GM21717 (cell line): ENCODE measurements at regions not wholly inside any gene's neighbourhood (a gene's known extent, or its start where the extent isn't known, plus 50 kb on each side); places are given as distances from the start of the nearest gene placed in this dataset.

ENCODE experiments used
- ATAC-seq: cut with Tn5 transposase; IDR thresholded peaks from one replicate; pipeline ENCODE4 v1.9.1; 2021; ENCODE audit warnings: mild to moderate bottlenecking, moderate library complexity; ENCODE audit not compliant: unreplicated experiment

DNA sequence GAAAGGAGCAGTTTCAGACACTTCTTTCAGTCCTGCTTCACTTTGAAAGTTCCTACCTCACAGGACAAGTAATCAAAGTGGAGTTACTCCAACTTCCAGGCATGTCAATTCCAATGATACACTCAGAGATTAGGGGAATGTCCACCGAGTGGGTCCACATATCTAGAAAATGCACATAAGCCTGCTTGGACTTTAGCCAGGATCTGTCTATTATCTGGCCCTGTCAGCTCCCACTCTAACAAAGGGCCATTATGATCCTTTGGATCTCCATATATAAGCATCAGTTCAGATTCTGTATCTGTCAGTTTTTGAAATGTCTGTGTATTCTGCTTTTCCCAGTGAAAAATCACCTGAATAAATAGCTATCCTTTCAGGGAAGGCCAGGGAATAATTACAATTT is 112.9 kb upstream of the ATXN7L3B start:
- no peak for ATAC-seq

- no peak for ATAC-seq
Measured at GRCh38 chr12:74426091-74426490, 111.5 kb upstream of the ATXN7L3B start.

DNA sequence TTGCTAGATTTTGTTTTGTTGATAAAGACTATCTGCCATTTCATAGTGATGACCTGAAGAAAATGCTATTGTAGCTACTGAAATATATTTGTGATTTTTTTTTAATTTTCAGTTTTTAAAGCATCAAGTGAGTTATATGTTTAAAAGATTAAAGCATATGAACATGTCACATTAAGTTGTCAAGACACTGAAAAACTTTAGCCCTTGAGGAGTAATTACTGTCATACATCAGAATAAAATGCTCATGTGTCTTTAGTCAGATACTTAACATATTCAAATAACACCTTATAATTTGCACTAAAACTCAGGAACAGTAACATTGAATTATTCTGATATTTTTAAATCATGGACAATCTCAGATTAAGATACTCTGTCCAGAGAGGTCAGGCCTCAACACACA is 108.1 kb upstream of the ATXN7L3B start:
- ATAC-seq: no peak

- ATAC-seq: no peak
Measured at GRCh38 chr12:74431801-74432200, 105.8 kb upstream of the ATXN7L3B start.

DNA sequence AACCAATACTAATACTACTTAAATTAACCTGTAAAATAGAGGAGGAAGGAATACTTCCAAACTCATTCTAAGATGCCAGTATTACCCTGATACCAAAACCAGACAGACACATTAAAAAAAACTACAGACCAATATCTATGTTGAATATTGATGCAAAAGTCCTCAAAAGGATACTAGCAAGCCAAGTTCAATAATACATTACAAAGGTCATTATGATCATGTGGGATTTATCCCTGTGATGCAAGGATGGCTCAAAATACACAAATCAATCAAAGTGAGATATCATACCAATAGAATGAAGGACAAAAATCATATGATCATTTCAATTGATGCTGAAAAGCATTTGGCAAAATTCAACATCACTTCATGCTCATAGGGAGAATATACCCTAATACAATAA is 97.2 kb upstream of the ATXN7L3B start:
- no peak for ATAC-seq

- ATAC-seq: no peak
Measured at GRCh38 chr12:74441872-74442271, 95.8 kb upstream of the ATXN7L3B start.

- ATAC-seq: no peak
Measured at GRCh38 chr12:74446466-74446865, 91.2 kb upstream of the ATXN7L3B start.

GRCh38 chr12:74449872-74450271 is 87.8 kb upstream of the ATXN7L3B start:
- no peak for ATAC-seq

DNA sequence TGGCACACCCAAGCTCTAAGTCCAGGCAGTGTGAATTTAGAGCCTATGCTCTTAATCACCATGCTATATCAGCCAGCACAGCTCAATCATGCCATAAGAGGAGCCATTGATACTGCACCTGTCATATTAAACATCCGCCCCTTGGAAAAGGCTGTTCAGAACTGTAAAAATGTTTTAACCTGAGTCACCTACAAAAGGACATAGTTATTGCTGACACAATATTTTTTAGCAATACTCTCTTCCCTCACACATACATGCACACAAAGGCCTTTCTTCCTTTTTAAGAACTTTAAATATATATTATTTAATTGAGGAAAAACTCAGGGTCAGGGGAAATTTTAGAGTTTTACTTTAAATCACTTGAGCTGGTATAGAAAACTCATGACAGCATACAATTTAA is 83.5 kb upstream of the ATXN7L3B start:
- no peak for ATAC-seq

GRCh38 chr12:74455429-74455828 is 82.2 kb upstream of the ATXN7L3B start:
- ATAC-seq: no peak

DNA sequence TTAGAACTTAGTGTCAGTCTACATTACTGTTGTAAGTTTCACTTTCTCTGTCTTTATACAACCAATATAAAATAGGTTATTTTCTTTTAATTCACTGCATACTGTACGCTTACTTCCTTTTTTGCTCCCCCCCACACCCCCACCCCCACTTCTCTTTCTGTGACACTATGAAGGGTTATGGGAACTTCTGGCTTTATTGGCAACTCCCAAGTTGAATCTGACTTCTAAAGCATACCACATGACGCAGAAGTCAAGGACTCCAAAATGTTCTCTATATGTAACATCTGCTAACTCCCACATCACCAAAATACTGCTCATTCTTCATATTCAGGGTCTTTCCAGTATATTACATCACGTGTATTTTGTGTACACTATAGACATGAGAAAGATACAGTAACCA is 81.2 kb upstream of the ATXN7L3B start:
- no peak for ATAC-seq

DNA sequence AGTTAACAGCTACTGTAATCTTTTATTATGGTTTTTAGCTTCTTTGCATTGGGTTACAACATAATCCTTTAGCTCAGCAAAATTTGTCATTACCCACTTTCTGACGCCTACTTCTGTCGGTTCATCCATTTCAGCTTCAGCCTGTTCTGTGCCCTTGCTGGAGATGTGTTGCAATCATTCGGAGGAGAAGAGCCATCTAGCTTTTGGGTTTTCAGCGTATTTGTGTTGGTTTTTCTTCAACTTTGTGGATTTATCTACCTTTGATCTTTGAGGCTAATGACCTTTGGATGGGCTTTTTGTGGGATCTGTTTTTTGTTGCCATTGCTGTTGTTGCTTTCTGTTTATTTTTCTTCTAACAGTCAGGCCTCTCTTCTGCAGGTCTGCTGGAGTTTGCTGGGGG is 69.2 kb upstream of the ATXN7L3B start:
- ATAC-seq: no peak

- ATAC-seq: no peak
Measured at GRCh38 chr12:74476234-74476633, 61.4 kb upstream of the ATXN7L3B start.

- no peak for ATAC-seq
Measured at GRCh38 chr12:74481078-74481477, 56.6 kb upstream of the ATXN7L3B start.

DNA sequence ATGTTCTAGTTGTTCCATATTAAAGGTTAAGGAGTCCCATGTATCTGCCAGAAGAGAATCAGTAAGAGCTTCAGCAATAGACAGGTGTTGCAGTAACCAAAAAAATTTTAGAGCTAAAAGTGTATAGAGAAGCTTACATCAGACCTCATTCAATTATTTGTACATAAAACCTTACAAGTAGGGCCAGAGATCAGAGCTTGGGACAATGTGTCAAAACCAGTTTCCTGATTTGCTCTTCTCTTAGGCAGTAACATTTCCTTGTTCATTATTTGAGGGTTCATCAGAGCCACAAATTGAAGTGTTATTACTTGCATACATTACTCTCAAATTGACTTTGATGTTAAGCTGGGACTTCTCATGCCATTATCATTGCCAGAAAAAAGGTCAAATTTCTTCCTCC is 55.5 kb upstream of the ATXN7L3B start:
- no peak for ATAC-seq

DNA sequence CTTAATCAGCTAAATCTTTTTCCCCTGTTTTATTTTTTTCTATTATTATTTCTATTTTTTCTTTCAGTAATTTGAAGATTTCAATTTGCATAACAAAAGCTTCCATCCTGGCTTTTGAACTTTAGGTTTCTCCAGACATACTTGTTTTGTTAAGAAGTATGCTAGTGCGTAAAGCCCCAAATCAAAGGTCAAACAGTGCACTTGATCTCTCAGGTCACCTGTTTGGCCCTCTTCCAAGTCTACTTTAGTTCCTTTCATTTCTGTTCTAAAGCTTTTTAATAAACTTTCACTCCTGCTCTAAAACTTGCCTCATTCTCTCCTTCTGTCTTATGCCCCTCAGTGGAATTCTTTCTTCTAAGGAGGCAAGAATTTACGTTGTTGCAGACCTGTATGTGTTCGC is 54.6 kb upstream of the ATXN7L3B start:
- ATAC-seq: no peak
